LNCAP (cell line): ENCODE measurements at regions not wholly inside any gene's neighbourhood (a gene's known extent, or its start where the extent isn't known, plus 50 kb on each side); places are given as distances from the start of the nearest gene placed in this dataset.

Source experiments
- TF ChIP-seq, protein P1 (sequence below): fragments of 450-650 bp; IDR thresholded peaks from 2 replicates; pipeline ENCODE4 v1.5.1; 2017; ENCODE audit warnings: mild to moderate bottlenecking

DNA sequence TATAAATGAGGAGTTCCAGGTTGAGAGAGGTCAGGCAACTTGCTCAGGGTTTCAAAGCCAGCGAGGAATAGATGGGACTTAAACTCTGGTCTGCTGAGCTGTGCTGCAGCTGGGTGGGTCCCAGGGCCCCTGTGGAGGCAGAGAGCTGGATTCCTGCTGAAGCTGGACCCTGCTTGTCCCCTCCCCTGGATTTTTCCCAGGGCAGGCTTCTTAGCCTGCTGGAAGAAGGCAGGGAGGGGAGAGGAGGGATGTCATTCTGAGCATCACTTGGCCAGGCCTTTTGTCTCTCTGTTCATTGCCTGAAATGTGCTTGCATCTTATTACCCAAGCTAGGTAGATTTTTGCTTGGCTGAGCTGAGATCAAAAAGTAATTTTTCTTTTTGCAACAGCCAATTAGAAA, 133.7 kb downstream of the DHX35 start:
- TF ChIP-seq, protein P1, sequence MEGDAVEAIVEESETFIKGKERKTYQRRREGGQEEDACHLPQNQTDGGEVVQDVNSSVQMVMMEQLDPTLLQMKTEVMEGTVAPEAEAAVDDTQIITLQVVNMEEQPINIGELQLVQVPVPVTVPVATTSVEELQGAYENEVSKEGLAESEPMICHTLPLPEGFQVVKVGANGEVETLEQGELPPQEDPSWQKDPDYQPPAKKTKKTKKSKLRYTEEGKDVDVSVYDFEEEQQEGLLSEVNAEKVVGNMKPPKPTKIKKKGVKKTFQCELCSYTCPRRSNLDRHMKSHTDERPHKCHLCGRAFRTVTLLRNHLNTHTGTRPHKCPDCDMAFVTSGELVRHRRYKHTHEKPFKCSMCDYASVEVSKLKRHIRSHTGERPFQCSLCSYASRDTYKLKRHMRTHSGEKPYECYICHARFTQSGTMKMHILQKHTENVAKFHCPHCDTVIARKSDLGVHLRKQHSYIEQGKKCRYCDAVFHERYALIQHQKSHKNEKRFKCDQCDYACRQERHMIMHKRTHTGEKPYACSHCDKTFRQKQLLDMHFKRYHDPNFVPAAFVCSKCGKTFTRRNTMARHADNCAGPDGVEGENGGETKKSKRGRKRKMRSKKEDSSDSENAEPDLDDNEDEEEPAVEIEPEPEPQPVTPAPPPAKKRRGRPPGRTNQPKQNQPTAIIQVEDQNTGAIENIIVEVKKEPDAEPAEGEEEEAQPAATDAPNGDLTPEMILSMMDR = no peak

DNA sequence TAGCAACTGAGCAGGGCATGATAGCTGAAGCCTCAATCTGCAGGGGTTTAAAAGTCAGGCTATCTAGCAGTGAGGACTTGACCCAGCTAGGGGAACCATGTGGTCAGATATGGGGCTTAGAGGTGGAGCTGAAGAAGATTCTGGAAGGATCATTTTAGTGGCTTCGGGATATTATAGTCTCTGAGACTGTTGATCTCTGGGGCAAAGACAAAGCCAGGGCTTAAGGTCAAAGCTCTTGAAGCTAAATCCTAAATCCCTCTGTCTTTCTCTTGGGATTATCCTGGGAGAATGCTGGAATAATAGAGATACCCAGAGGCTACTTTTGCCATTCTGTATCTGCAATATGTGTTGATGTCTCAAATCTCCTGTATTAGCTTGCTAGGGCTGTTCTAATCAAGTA, 132.2 kb downstream of the DHX35 start:
- TF ChIP-seq, protein P1 = no peak

DNA sequence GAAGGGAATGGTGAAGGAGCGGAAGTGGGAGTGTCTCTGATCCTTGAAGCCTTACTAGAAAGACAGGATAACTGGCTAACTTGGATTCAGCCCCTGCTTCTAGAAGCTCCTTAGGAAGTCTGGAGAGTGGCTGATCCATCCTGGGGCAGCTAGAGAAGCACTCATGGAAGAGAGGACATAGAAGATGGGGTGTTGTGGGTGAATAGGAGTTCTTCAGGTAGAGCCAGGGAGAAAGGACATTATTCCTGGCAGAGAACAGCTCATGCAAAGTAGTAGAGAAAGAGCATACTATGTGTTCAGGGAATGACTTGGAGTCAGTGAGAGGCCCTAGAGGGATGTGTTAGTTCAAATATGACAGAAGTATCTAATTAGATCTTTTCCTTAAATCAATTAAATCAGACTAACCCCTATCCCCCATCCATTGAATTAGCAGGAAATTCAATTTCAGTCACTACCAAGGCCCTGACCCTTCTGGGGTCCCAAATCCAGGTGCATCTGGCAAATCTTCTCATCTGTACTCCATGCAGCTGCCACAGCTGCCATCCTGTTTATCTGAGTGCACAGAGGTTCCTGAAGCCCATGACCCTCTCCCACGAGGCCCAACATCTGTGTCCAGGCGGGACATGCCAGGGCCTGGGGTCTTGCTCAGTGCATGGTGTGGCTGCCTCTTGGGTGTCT, 130.7 kb downstream of the DHX35 start:
- TF ChIP-seq, protein P1 = no peak

DNA sequence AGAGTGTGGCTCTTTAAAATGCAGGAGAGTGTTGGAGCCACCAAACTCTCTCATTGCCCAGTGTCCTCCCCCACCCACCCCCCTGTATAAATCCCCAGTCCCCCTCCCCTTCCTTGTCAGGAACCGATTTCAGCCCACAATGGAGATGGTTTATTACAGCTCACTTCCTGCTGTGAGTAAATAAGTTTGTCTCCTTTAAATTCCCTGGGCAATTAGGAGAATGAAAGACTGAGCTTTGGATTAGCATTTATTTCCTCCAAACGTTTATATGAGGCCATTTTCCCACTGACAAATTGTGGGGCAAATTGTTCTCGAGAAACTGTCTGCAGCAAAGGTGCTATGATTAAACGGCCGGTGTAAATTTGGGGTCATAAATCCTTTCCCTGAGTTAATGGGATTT, 128.8 kb downstream of the DHX35 start:
- TF ChIP-seq, protein P1 = no peak

DNA sequence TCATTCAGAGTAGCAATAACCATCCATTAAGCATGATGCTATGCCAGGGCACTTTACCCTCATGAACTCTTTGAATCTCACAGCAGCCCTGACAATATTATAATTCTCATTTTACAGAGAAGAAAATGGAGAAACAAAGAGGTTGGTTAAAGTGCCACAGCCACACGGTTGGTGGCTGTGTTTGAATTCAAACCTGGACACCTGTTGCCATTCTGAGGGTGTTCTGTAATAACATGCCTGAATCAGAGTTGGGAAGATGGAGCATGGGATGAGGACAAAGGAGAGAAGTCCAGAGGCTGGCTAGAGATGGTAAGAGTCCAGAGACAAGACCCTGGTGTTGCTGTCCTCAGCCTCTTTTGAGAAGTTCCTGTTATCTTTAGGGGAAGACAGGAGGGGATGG, 127.7 kb downstream of the DHX35 start:
- TF ChIP-seq, protein P1 = no peak
